ENCODE measurements at regions not wholly inside any gene's neighbourhood (a gene's known extent, or its start where the extent isn't known, plus 50 kb on each side); places are given as distances from the start of the nearest gene placed in this dataset.

DNA sequence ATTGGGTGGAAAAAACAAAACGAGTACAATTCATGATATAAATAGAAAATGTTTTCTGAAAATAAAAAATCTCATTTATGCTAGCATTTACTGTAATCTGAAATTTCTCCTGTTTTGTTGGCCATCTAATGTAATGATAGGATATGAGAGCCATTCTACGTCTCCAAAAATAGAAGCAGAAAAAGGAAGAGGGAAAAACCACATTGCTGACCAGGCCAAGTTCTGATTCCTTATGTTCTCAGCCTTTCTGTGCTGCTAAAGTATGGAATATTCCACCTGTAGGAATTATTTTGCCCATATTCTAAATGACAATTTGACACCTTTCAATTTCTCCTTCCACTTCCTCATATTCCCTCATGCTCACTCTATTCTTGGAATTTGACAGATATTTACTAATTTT is 110.2 kb downstream of the TBXT start:
- H3K36me3 ChIP-seq, result no peaks in the 10 kb centered on the region
- peaks cover 0 to 11% (median 0%) of the 10 kb centered on the region in 4 donors for H3K9me3 ChIP-seq
- WGBS (ENCODE audit: insufficient coverage, low coverage, low lambda C conversion rate, missing lambda C conversion rate), result 36% methylated on average over 2 of the region's 2 CpGs
- TF ChIP-seq POLR2A (IDR thresholded peaks at IDR 0.05) (no peak), CTCF (IDR thresholded peaks at IDR 0.05) (no peak)
- intact Hi-C loops (cut with DNase I), result no loop called here
- H3K27ac ChIP-seq, result no peak overlapping the region
- no peak overlapping the region for H3K4me3 ChIP-seq
- H3K4me1 ChIP-seq, result no peaks in the 10 kb centered on the region
- H3K27me3 ChIP-seq, result no peaks in the 10 kb centered on the region
- ATAC-seq, result no peak
- no peak for DNase-seq

DNA sequence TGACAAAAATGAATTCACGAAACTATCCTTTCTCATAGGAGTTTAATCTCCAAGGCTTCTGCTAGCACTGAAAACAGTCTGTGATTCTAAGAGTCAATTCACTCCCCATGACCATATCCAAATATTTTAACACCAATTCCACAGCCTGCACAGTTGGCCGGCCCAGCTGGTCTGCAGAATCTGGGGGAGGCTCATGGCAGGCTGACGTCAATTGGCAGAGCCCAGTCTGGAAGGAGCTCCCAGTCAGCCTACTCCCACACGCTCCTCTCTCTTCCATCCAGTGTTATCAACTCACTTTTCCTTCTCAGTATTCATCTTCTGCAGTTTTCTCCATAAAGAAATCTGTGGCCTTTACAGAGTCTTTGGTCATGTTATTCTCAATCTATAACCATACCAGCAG is 111.0 kb downstream of the TBXT start:
- no peak for TF ChIP-seq CTCF (IDR thresholded peaks at IDR 0.05)
- no peak for TF ChIP-seq POLR2A (IDR thresholded peaks at IDR 0.05)
- DNase-seq (no peak), ATAC-seq (no peak)
- Histone ChIP-seq H3K9me3 (peaks cover 0 to 11% (median 0%) of the 10 kb centered on the region in 4 donors), H3K4me3 (no peak overlapping the region), H3K4me1 (no peaks in the 10 kb centered on the region), H3K36me3 (no peaks in the 10 kb centered on the region), H3K27me3 (no peaks in the 10 kb centered on the region), H3K27ac (no peak overlapping the region)
- WGBS (ENCODE audit: insufficient coverage, low coverage, low lambda C conversion rate, missing lambda C conversion rate), result 29% methylated on average over 4 of the region's 4 CpGs
- intact Hi-C loops (cut with DNase I), result no loop called here

DNA sequence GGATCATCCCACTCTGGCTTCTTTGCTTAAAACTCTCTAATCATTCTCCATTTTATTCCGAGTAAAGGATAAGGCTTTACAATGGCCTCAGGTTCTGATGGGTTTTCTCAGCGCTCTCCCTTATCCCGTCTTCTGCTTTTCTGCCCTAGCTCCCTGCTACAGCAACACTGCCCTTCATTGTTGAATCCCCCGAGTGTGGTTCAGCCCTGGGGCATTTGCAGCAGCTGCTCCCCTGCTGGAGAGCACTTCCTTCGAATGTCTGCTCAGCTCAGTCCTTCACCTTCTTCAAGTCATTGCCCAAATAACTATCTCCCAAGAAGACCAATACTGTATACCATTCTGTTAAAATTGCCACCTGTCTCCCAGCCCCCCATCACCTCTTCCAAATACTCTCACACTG is 111.8 kb downstream of the TBXT start:
- TF ChIP-seq CTCF (IDR thresholded peaks at IDR 0.05), result no peak
- no peak for TF ChIP-seq POLR2A (IDR thresholded peaks at IDR 0.05)

DNA sequence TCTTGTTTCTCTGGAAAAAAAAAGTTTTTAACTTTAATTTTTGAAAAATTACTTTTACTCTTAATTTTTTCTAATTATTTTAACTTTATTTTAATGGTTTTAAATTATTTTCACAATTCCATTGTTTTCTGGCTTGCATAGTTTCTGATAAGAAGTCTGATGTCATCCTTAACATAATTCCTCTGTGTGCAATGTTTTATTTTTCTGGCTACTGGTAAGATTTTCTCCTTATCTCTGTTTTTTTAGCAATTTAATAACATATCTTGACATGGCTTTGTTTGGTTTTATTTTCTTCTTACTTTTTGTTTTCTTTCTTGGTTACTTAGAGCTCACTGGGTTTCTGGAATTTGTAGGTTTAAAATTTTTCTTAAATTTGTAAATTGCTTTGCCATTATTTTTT is 114.8 kb downstream of the TBXT start:
- Histone ChIP-seq H3K9me3 (peaks cover 0 to 11% (median 0%) of the 10 kb centered on the region in 4 donors), H3K27ac (no peak overlapping the region), H3K4me3 (no peak overlapping the region), H3K27me3 (no peaks in the 10 kb centered on the region), H3K36me3 (no peaks in the 10 kb centered on the region), H3K4me1 (no peaks in the 10 kb centered on the region)
- intact Hi-C loops (cut with DNase I), result no loop called here
- no peak for ATAC-seq
- no peak for DNase-seq
- no peak for TF ChIP-seq CTCF (IDR thresholded peaks at IDR 0.05)
- no peak for TF ChIP-seq POLR2A (IDR thresholded peaks at IDR 0.05)

More for the DNA sequence above, 111.8 kb downstream of the TBXT start:
- H3K36me3 ChIP-seq, result no peaks in the 10 kb centered on the region
- 58% methylated on average over 5 of the region's 5 CpGs for WGBS (ENCODE audit: insufficient coverage, low coverage, low lambda C conversion rate, missing lambda C conversion rate)
- ATAC-seq (no peak), DNase-seq (no peak)
- H3K9me3 ChIP-seq, result peaks cover 0 to 11% (median 0%) of the 10 kb centered on the region in 4 donors
- intact Hi-C loops (cut with DNase I), result no loop called here
- no peak overlapping the region for H3K4me3 ChIP-seq
- H3K27me3 ChIP-seq, result no peaks in the 10 kb centered on the region
- H3K27ac ChIP-seq, result no peak overlapping the region
- no peaks in the 10 kb centered on the region for H3K4me1 ChIP-seq

DNA sequence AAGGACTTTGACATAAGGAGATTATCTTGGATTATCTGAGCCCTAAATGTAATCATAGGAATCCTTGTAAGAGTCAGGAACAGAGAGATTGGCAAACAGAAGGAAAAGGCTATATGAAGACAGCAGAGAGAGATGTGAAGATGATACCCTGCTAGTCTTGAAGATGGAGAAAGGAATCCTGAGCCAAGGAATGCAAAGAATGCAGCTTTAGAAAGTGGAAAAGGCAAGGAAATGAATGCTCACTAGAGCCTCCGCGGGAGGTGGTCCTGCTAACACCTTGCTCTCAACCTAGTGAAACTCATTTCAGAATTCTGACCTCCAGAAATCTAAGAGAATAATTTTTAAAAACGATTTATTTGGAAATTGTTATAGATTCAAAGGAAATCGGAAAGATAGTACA is 117.1 kb downstream of the TBXT start:
- ATAC-seq, result no peak
- no peaks in the 10 kb centered on the region for H3K4me1 ChIP-seq
- H3K4me3 ChIP-seq, result no peak overlapping the region
- TF ChIP-seq POLR2A (IDR thresholded peaks at IDR 0.05) (no peak), CTCF (IDR thresholded peaks at IDR 0.05) (no peak)
- no peak for DNase-seq
- WGBS (ENCODE audit: insufficient coverage, low coverage, low lambda C conversion rate, missing lambda C conversion rate), result 41% methylated on average over 4 of the region's 4 CpGs
- intact Hi-C loops (cut with DNase I), result no loop called here
- H3K9me3 ChIP-seq, result peaks cover 0 to 11% (median 0%) of the 10 kb centered on the region in 4 donors
- H3K27ac ChIP-seq, result no peak overlapping the region
- H3K27me3 ChIP-seq, result no peaks in the 10 kb centered on the region
- H3K36me3 ChIP-seq, result no peaks in the 10 kb centered on the region

All from right lobe of liver (tissue), 6 donors.